ENCODE measurements at regions not wholly inside any gene's neighbourhood (a gene's known extent, or its start where the extent isn't known, plus 50 kb on each side); places are given as distances from the start of the nearest gene placed in this dataset.
"Not testable (repeated sequence)": the region's sequence is repeated elsewhere in the genome, so short reads cannot be mapped to it uniquely, and the experiment has no call there.

DNA sequence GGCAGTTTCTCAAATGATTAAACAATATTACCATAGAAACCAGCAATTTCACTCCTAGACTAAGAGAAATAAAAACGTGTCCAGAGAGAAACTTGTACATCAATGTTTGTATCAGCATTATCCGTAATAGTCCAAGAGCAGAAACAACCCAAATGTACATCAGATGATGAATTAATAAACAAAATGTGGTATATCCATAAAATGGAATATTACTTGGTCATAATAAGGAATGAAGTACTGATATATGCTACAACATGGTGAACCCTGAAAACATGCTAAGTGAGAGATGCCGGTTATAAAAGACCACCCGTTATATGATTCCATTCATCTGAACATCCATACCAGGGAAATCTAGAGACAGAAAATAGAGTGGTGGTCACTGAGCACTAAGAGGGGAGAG is 167.3 kb upstream of the KCTD7 start:
- TF ChIP-seq, protein P1, sequence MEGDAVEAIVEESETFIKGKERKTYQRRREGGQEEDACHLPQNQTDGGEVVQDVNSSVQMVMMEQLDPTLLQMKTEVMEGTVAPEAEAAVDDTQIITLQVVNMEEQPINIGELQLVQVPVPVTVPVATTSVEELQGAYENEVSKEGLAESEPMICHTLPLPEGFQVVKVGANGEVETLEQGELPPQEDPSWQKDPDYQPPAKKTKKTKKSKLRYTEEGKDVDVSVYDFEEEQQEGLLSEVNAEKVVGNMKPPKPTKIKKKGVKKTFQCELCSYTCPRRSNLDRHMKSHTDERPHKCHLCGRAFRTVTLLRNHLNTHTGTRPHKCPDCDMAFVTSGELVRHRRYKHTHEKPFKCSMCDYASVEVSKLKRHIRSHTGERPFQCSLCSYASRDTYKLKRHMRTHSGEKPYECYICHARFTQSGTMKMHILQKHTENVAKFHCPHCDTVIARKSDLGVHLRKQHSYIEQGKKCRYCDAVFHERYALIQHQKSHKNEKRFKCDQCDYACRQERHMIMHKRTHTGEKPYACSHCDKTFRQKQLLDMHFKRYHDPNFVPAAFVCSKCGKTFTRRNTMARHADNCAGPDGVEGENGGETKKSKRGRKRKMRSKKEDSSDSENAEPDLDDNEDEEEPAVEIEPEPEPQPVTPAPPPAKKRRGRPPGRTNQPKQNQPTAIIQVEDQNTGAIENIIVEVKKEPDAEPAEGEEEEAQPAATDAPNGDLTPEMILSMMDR (conservative IDR thresholded peaks at IDR 0.05; ENCODE audit: low read depth, low read length): not testable (repeated sequence)
- TF ChIP-seq EZH2 (IDR thresholded peaks at IDR 0.05; ENCODE audit: borderline replicate concordance, low read depth, low read length, poor library complexity, severe bottlenecking): not testable (repeated sequence)

Data from A673 (cell line).